NB4 (cell line): ENCODE measurements at regions not wholly inside any gene's neighbourhood (a gene's known extent, or its start where the extent isn't known, plus 50 kb on each side); places are given as distances from the start of the nearest gene placed in this dataset.

ENCODE experiments used
- DNase-seq: peaks from one replicate; pipeline ENCODE4 v3.0.0; 2010; ENCODE audit warnings: low read depth
- H3K4me3 ChIP-seq: one replicate; pipeline ENCODE4 v1.5.1; 2011; ENCODE audit warnings: mild to moderate bottlenecking, low read depth, low read length, moderate library complexity
- CTCF ChIP-seq: IDR thresholded peaks from one replicate; pipeline ENCODE4 v1.5.1; 2012; ENCODE audit warnings: low read depth, low read length
- MYC ChIP-seq: IDR thresholded peaks from 2 replicates; pipeline ENCODE4 v1.6.1; 2011; ENCODE audit warnings: low read depth, low read length
- POLR2A ChIP-seq: IDR thresholded peaks from 2 replicates; pipeline ENCODE4 v1.6.1; 2011; ENCODE audit warnings: mild to moderate bottlenecking; ENCODE audit not compliant: insufficient read length; ENCODE audit errors: extremely low read depth
- TF ChIP-seq, protein P1 (sequence below): IDR thresholded peaks from 2 replicates; pipeline ENCODE4 v1.6.1; 2011; ENCODE audit warnings: low read depth, low read length

- H3K4me3 ChIP-seq, result no peak overlapping the region
- DNase-seq, result no peak
- TF ChIP-seq POLR2A (no peak), CTCF (no peak), MYC (no peak)
- TF ChIP-seq, protein P1, sequence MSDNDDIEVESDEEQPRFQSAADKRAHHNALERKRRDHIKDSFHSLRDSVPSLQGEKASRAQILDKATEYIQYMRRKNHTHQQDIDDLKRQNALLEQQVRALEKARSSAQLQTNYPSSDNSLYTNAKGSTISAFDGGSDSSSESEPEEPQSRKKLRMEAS, result no peak
These were observed 76.3 kb upstream of the MAMDC2 start for GRCh38 chr9:69967344-69967743.

- TF ChIP-seq POLR2A (no peak), MYC (no peak), CTCF (no peak)
- TF ChIP-seq, protein P1, result no peak
- no peak for DNase-seq
- no peak overlapping the region for H3K4me3 ChIP-seq
These were observed 73.6 kb upstream of the MAMDC2 start for GRCh38 chr9:69970001-69970533.

DNA sequence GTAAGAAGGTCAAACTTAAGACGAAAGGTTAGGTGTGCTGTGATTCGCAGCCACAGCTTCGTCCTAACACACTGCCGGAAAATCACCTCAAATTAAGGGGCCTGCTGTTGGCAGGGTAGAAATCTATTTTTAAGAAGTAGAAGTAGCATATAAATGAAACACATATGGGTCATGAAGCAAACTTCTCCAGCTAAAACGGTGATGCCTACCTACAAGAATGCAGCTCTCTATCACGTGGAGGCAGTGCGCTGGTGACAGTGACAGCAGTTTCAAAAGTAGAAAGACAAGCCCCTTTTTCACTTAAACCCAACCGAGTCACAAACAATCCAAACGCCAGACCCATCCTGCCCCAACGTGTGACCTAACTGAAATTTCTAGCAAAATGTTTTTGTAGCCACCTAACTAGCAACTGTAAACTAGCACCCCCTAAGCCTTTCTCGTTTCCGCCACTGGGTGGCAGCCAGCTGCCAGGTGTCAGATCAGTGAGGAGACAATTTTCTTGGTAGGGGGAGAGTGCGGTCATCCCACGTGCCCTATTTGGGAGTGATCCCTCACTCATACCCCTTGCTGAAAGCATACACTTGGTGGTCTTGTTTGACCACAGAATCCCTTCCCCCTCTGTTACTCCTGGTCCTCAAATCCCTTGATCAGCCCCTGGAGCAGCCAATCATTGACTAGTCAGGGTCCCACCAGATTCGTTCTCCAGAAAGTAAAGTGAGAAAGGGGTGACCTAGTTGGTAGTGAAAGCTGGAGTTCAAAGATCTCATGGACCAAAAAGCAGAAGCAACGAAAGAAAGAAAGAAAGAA, 71.8 kb upstream of the MAMDC2 start:
- no peak for TF ChIP-seq POLR2A
- TF ChIP-seq CTCF, result peak; percentile 63
- TF ChIP-seq, protein P1, result 0 out of 2 replicates have a peak, but pooled peaks have one; percentile 11
- no peak overlapping the region for H3K4me3 ChIP-seq
- peak; percentile 31 for DNase-seq

DNA sequence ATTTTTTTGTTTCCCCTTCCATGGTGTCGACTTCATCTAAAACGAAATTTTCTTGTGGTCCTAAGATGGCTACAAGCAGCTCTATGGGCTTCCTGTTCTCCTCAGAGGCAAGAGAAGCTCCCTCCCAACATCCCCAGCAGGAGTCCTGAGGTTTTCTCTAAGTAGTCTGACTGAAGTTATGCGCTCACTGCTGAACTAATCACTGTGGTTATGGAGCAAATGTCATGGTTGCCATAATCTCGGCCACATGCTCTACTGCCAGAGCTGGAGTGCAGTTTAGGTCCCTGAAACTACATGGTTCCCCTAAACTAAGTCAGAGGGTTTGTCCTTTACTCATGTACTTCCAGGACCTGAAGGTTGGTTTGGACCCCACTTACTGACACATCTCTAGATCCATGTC, 68.0 kb upstream of the MAMDC2 start:
- DNase-seq, result no peak
- no peak overlapping the region for H3K4me3 ChIP-seq
- TF ChIP-seq MYC (no peak), POLR2A (no peak), CTCF (no peak)
- TF ChIP-seq, protein P1, result no peak

- no peak overlapping the region for H3K4me3 ChIP-seq
- TF ChIP-seq POLR2A (no peak), CTCF (no peak), MYC (no peak)
- no peak for DNase-seq
These were observed 67.5 kb upstream of the MAMDC2 start for GRCh38 chr9:69976152-69976551.
